Astrocyte (in vitro differentiated cells and primary cell): ENCODE measurements at regions not wholly inside any gene's neighbourhood (a gene's known extent, or its start where the extent isn't known, plus 50 kb on each side); places are given as distances from the start of the nearest gene placed in this dataset.

Source experiments
- DNase-seq: peaks from one replicate; pipeline ENCODE4 v3.0.0-alpha.2; 2010; ENCODE audit warnings: low read depth
- FAIRE-seq: peaks from 2 replicates; lab custom pipeline; 2011; peaks lifted over from hg19 to GRCh38; lab: Jason Lieb, UNC
- H2AFZ ChIP-seq: 2 replicates; pipeline ENCODE4 v1.6.0; 2012; ENCODE audit warnings: low read depth, low read length, inconsistent platforms
- H3K27ac ChIP-seq: 2 replicates; pipeline ENCODE4 v1.5.1; 2011; ENCODE audit warnings: low read depth, low read length, inconsistent platforms
- H3K27me3 ChIP-seq: 2 replicates; pipeline ENCODE4 v1.6.0; 2011; ENCODE audit warnings: low read length, inconsistent platforms; ENCODE audit not compliant: insufficient read depth
- H3K36me3 ChIP-seq: 2 replicates; pipeline ENCODE4 v1.5.1; 2011; ENCODE audit warnings: low read length, inconsistent platforms; ENCODE audit not compliant: insufficient read depth
- H3K4me1 ChIP-seq: 2 replicates; pipeline ENCODE4 v1.5.1; 2011; ENCODE audit warnings: low read length, inconsistent platforms; ENCODE audit not compliant: insufficient read depth
- H3K4me2 ChIP-seq: 2 replicates; pipeline ENCODE4 v1.6.0; 2012; ENCODE audit warnings: low read length, inconsistent platforms
- H3K4me3 ChIP-seq: 2 replicates; pipeline ENCODE4 v1.5.1; 2011; ENCODE audit warnings: low read depth, mild to moderate bottlenecking, low read length, inconsistent platforms; ENCODE audit not compliant: insufficient read depth
- H3K79me2 ChIP-seq: 2 replicates; pipeline ENCODE4 v1.6.0; 2012; ENCODE audit warnings: mild to moderate bottlenecking, low read length, inconsistent platforms; ENCODE audit not compliant: insufficient read depth
- H3K9ac ChIP-seq: 2 replicates; pipeline ENCODE4 v1.6.0; 2012; ENCODE audit warnings: mild to moderate bottlenecking, low read length, inconsistent platforms
- H3K9me3 ChIP-seq: 2 replicates; pipeline ENCODE4 v1.5.1; 2012; ENCODE audit warnings: low read depth, mild to moderate bottlenecking, low read length, inconsistent platforms; ENCODE audit not compliant: insufficient read depth
- H4K20me1 ChIP-seq: 2 replicates; pipeline ENCODE4 v1.6.0; 2012; ENCODE audit warnings: low read length, inconsistent platforms; ENCODE audit not compliant: insufficient read depth
- H3K27ac Mint-ChIP-seq: one replicate; pipeline ENCODE4 v1.8.0; 2021; ENCODE audit warnings: mild to moderate bottlenecking, mixed read lengths; ENCODE audit not compliant: unreplicated experiment
- H3K27me3 Mint-ChIP-seq: one replicate; pipeline ENCODE4 v1.8.0; 2021; ENCODE audit warnings: low read depth, mixed read lengths; ENCODE audit not compliant: unreplicated experiment
- H3K36me3 Mint-ChIP-seq: one replicate; pipeline ENCODE4 v1.8.0; 2021; ENCODE audit warnings: low read depth, mixed read lengths; ENCODE audit not compliant: unreplicated experiment
- H3K4me1 Mint-ChIP-seq: one replicate; pipeline ENCODE4 v1.8.0; 2021; ENCODE audit warnings: low read depth, mixed read lengths; ENCODE audit not compliant: unreplicated experiment
- H3K4me3 Mint-ChIP-seq: one replicate; pipeline ENCODE4 v1.8.0; 2021; ENCODE audit warnings: mild to moderate bottlenecking, moderate library complexity, mixed read lengths; ENCODE audit not compliant: unreplicated experiment
- H3K9me3 Mint-ChIP-seq: one replicate; pipeline ENCODE4 v1.8.0; 2021; ENCODE audit warnings: mild to moderate bottlenecking, mixed read lengths; ENCODE audit not compliant: unreplicated experiment
- CTCF ChIP-seq: IDR thresholded peaks from 2 replicates; pipeline ENCODE4 v1.5.1; 2011; ENCODE audit warnings: low read depth, mild to moderate bottlenecking, inconsistent platforms, low read length, moderate library complexity; ENCODE audit not compliant: insufficient read depth
- EZH2 ChIP-seq: IDR thresholded peaks from 2 replicates; pipeline ENCODE4 v1.6.1; 2012; ENCODE audit warnings: mild to moderate bottlenecking, low read length, inconsistent platforms; ENCODE audit not compliant: insufficient read depth

- Histone ChIP-seq H3K36me3 (no peaks in the 10 kb centered on the region), H3K9me3 (no peaks in the 10 kb centered on the region), H2AFZ (no peak overlapping the region), H3K4me1 (peaks cover 19% of the 10 kb centered on the region), H3K4me3 (no peak overlapping the region), H3K4me2 (peak overlapping the region; percentile 62), H3K27ac (peak overlapping the region; percentile 81), H4K20me1 (no peaks in the 10 kb centered on the region), H3K9ac (peak overlapping the region; percentile 41), H3K27me3 (no peaks in the 10 kb centered on the region), H3K79me2 (no peaks in the 10 kb centered on the region)
- FAIRE-seq (no peak), DNase-seq (peak; percentile 88)
- Mint-ChIP-seq H3K4me1 (peaks cover 28% of the 10 kb centered on the region), H3K27me3 (no peaks in the 10 kb centered on the region), H3K9me3 (peaks cover 12% of the 10 kb centered on the region), H3K27ac (peak overlapping the region; percentile 85), H3K4me3 (no peak overlapping the region), H3K36me3 (no peaks in the 10 kb centered on the region)
- TF ChIP-seq CTCF (no peak), EZH2 (no peak)
Observed at GRCh38 chr14:53391156-53391555, 238.0 kb upstream of the DDHD1 start.

- TF ChIP-seq EZH2 (no peak), CTCF (no peak)
- peak overlapping the region; percentile 15 for H3K27ac Mint-ChIP-seq
Observed at GRCh38 chr14:53390008-53390407, 236.9 kb upstream of the DDHD1 start.

GRCh38 chr14:53389202-53389601 is 236.1 kb upstream of the DDHD1 start:
- no peaks in the 10 kb centered on the region for H3K79me2 ChIP-seq
- no peak overlapping the region for H3K27ac ChIP-seq
- H3K27me3 ChIP-seq, result no peaks in the 10 kb centered on the region
- no peaks in the 10 kb centered on the region for H3K27me3 Mint-ChIP-seq
- no peak overlapping the region for H3K4me2 ChIP-seq
- H3K36me3 Mint-ChIP-seq, result no peaks in the 10 kb centered on the region
- H3K9me3 Mint-ChIP-seq, result peaks cover 4% of the 10 kb centered on the region
- H3K9ac ChIP-seq, result no peak overlapping the region
- H2AFZ ChIP-seq, result no peak overlapping the region
- H3K9me3 ChIP-seq, result no peaks in the 10 kb centered on the region
- FAIRE-seq, result peak; percentile 50
- DNase-seq, result peak; percentile 56
- no peak overlapping the region for H3K4me3 ChIP-seq
- no peaks in the 10 kb centered on the region for H3K36me3 ChIP-seq
- H3K4me1 Mint-ChIP-seq, result peaks cover 28% of the 10 kb centered on the region
- no peak overlapping the region for H3K27ac Mint-ChIP-seq
- no peaks in the 10 kb centered on the region for H4K20me1 ChIP-seq
- TF ChIP-seq CTCF (no peak), EZH2 (no peak)
- peaks cover 19% of the 10 kb centered on the region for H3K4me1 ChIP-seq
- no peak overlapping the region for H3K4me3 Mint-ChIP-seq

More at GRCh38 chr14:53390008-53390407, 236.9 kb upstream of the DDHD1 start:
- H4K20me1 ChIP-seq, result no peaks in the 10 kb centered on the region
- Mint-ChIP-seq H3K36me3 (no peaks in the 10 kb centered on the region), H3K27me3 (no peaks in the 10 kb centered on the region), H3K9me3 (peaks cover 10% of the 10 kb centered on the region), H3K4me3 (no peak overlapping the region), H3K4me1 (peaks cover 28% of the 10 kb centered on the region)
- no peak for FAIRE-seq
- H3K27ac ChIP-seq, result no peak overlapping the region
- no peaks in the 10 kb centered on the region for H3K79me2 ChIP-seq
- H3K27me3 ChIP-seq, result no peaks in the 10 kb centered on the region
- no peak overlapping the region for H3K4me2 ChIP-seq
- H3K9me3 ChIP-seq, result no peaks in the 10 kb centered on the region
- H2AFZ ChIP-seq, result no peak overlapping the region
- peaks cover 19% of the 10 kb centered on the region for H3K4me1 ChIP-seq
- H3K9ac ChIP-seq, result no peak overlapping the region
- no peak for DNase-seq
- H3K36me3 ChIP-seq, result no peaks in the 10 kb centered on the region
- no peak overlapping the region for H3K4me3 ChIP-seq
